H1 (cell line): ENCODE measurements at regions not wholly inside any gene's neighbourhood (a gene's known extent, or its start where the extent isn't known, plus 50 kb on each side); places are given as distances from the start of the nearest gene placed in this dataset.
A peak's percentile ranks its signal among the peaks of the same experiment; 100 is the strongest.

Experiments
- CTCF ChIA-PET: fragments of 300-600 bp; sonication (Branson Sonifier 250); formaldehyde crosslinking; loops from one replicate; lab custom pipeline; 2021; ENCODE audit not compliant: partially characterized antibody; lab: Charles Lee
- POLR2A ChIA-PET: fragments of 300-600 bp; sonication (Branson Sonifier 250); formaldehyde crosslinking; loops from one replicate; lab custom pipeline; 2021; ENCODE audit warnings: inconsistent platforms; ENCODE audit not compliant: partially characterized antibody; lab: Charles Lee
- DNase-seq, 2 experiments: peaks; one replicate each; pipeline versions ENCODE4 v3.0.0 to v3.0.0-alpha.2; 2010 to 2022; ENCODE audit warnings: low spot score in 2 of 2, low read depth in 1 of 2, mixed read lengths in 1 of 2
- FAIRE-seq: peaks from 2 replicates; lab custom pipeline; 2011; peaks lifted over from hg19 to GRCh38; lab: Jason Lieb, UNC
- H2AFZ ChIP-seq: 2 replicates; pipeline ENCODE4 v1.8.1; 2012; ENCODE audit warnings: low read length, inconsistent platforms
- H2AK5ac ChIP-seq: 2 replicates; pipeline ENCODE4 v1.6.1; 2013; ENCODE audit warnings: low read depth, low read length
- H2BK120ac ChIP-seq: replicated peaks from 2 replicates; pipeline ENCODE3; 2013; ENCODE audit warnings: low read depth, low read length, inconsistent platforms
- H2BK12ac ChIP-seq: 2 replicates; pipeline ENCODE4 v1.6.1; 2013; ENCODE audit warnings: low read depth, low read length
- H2BK15ac ChIP-seq: 2 replicates; pipeline ENCODE4 v1.6.1; 2013; ENCODE audit warnings: low read length
- H2BK20ac ChIP-seq: 2 replicates; pipeline ENCODE4 v1.6.1; 2013; ENCODE audit warnings: low read length
- H2BK5ac ChIP-seq: 2 replicates; pipeline ENCODE4 v1.6.1; 2013; ENCODE audit warnings: low read depth, low read length
- H3K14ac ChIP-seq: 2 replicates; pipeline ENCODE4 v1.6.1; 2013; ENCODE audit warnings: inconsistent platforms; ENCODE audit not compliant: insufficient read length
- H3K18ac ChIP-seq: 2 replicates; pipeline ENCODE4 v1.6.1; 2013; ENCODE audit warnings: low read length; ENCODE audit errors: extremely low read depth
- H3K23ac ChIP-seq: 2 replicates; pipeline ENCODE4 v1.6.1; 2013; ENCODE audit warnings: inconsistent platforms; ENCODE audit not compliant: insufficient read length
- H3K23me2 ChIP-seq: 2 replicates; pipeline ENCODE4 v1.6.1; 2013; ENCODE audit warnings: low read depth, low read length
- H3K27ac ChIP-seq: 2 replicates; pipeline ENCODE4 v1.6.1; 2011; ENCODE audit warnings: low read depth, low read length, inconsistent platforms
- H3K27me3 ChIP-seq, 4 experiments: replicated peaks in 1 of 4; 1 replicate in 1 of 4; 2 replicates in 3 of 4; pipeline versions ENCODE4 v1.6.1 to v1.8.1; 2011 to 2013; ENCODE audit warnings: low read length in 3 of 4, mild to moderate bottlenecking in 3 of 4, inconsistent platforms in 2 of 4, mixed read lengths in 2 of 4, moderate library complexity in 1 of 4; ENCODE audit not compliant: control insufficient read depth in 3 of 4, insufficient read depth in 3 of 4; ENCODE audit errors: extremely low read depth in 1 of 4
- H3K36me3 ChIP-seq, 4 experiments: 2 replicates each; pipeline versions ENCODE4 v1.6.1 to v1.8.1; 2011 to 2013; ENCODE audit warnings: mild to moderate bottlenecking in 4 of 4, low read length in 3 of 4, moderate library complexity in 2 of 4, control low read depth in 1 of 4, inconsistent platforms in 1 of 4; ENCODE audit not compliant: insufficient read depth in 4 of 4, control insufficient read depth in 2 of 4
- H3K4ac ChIP-seq: replicated peaks from 2 replicates; pipeline ENCODE3; 2013; ENCODE audit warnings: low read length, low read depth, mixed read lengths, inconsistent platforms; ENCODE audit not compliant: insufficient read length
- H3K4me1 ChIP-seq, 4 experiments: replicated peaks in 1 of 4; 1 replicate in 1 of 4; 2 replicates in 3 of 4; pipeline versions ENCODE4 v1.6.1 to v1.8.1; 2011 to 2013; ENCODE audit warnings: low read length in 3 of 4, inconsistent platforms in 2 of 4, mixed read lengths in 1 of 4; ENCODE audit not compliant: insufficient read depth in 4 of 4, control insufficient read depth in 3 of 4
- H3K4me2 ChIP-seq, 2 experiments: 2 replicates each; pipeline versions ENCODE4 v1.6.1 to v1.8.1; 2011 to 2013; ENCODE audit warnings: low read depth in 2 of 2, low read length in 2 of 2, control low read depth in 1 of 2, inconsistent platforms in 1 of 2, mild to moderate bottlenecking in 1 of 2; ENCODE audit not compliant: insufficient read depth in 1 of 2
- H3K4me3 ChIP-seq, 4 experiments: fragments of 200-600, 300-600 bp in 1 of 4; sonication (generic), shearing (Covaris generic), sonication (Bioruptor Twin) in 1 of 4; 2 replicates each; pipeline versions ENCODE4 v1.5.1 to v1.8.1; 2011 to 2016; ENCODE audit warnings: low read length in 4 of 4, low read depth in 3 of 4, control low read depth in 2 of 4, inconsistent platforms in 2 of 4, mild to moderate bottlenecking in 2 of 4, mixed read lengths in 1 of 4, moderate library complexity in 1 of 4; ENCODE audit not compliant: insufficient read depth in 2 of 4; ENCODE audit errors: extremely low read depth in 1 of 4
- H3K56ac ChIP-seq: replicated peaks from 2 replicates; pipeline ENCODE3; 2013; ENCODE audit warnings: low read depth, mild to moderate bottlenecking, mixed read lengths, low read length, inconsistent platforms; ENCODE audit not compliant: insufficient read length
- H3K79me1 ChIP-seq: 2 replicates; pipeline ENCODE4 v1.6.1; 2013; ENCODE audit warnings: low read depth, low read length, control low read depth
- H3K79me2 ChIP-seq, 2 experiments: 2 replicates each; pipeline versions ENCODE4 v1.6.1 to v1.8.1; 2012 to 2013; ENCODE audit warnings: low read length in 2 of 2, mild to moderate bottlenecking in 2 of 2, inconsistent platforms in 1 of 2; ENCODE audit not compliant: insufficient read depth in 2 of 2, control insufficient read depth in 1 of 2
- H3K9ac ChIP-seq, 4 experiments: replicated peaks in 1 of 4; 1 replicate in 1 of 4; 2 replicates in 3 of 4; pipeline versions ENCODE4 v1.6.1 to v1.8.1; 2011 to 2013; ENCODE audit warnings: low read depth in 3 of 4, low read length in 3 of 4, control low read depth in 2 of 4, mild to moderate bottlenecking in 2 of 4, moderate library complexity in 2 of 4, inconsistent platforms in 1 of 4; ENCODE audit errors: extremely low read depth in 1 of 4
- H3K9me3 ChIP-seq, 2 experiments: 2 replicates each; pipeline versions ENCODE4 v1.6.1 to v1.8.1; 2012 to 2013; ENCODE audit warnings: mild to moderate bottlenecking in 2 of 2, moderate library complexity in 2 of 2, control low read depth in 1 of 2, inconsistent platforms in 1 of 2, low read depth in 1 of 2, low read length in 1 of 2, mixed read lengths in 1 of 2; ENCODE audit not compliant: insufficient read depth in 2 of 2
- H4K20me1 ChIP-seq, 2 experiments: replicated peaks in 1 of 2; 2 replicates each; pipeline versions ENCODE3 to v1.8.1; 2011 to 2013; ENCODE audit warnings: inconsistent platforms in 2 of 2, low read length in 2 of 2, mild to moderate bottlenecking in 1 of 2; ENCODE audit not compliant: insufficient read depth in 2 of 2, control insufficient read depth in 1 of 2
- H4K5ac ChIP-seq: 2 replicates; pipeline ENCODE4 v1.6.1; 2013; ENCODE audit warnings: low read length, low read depth, mixed read lengths, inconsistent platforms; ENCODE audit not compliant: insufficient read length
- H4K8ac ChIP-seq: 2 replicates; pipeline ENCODE4 v1.8.0; 2013; ENCODE audit warnings: mild to moderate bottlenecking, moderate library complexity, low read length, inconsistent platforms; ENCODE audit not compliant: insufficient read depth; ENCODE audit errors: extremely low read depth
- H4K91ac ChIP-seq: replicated peaks from 2 replicates; pipeline ENCODE3; 2013; ENCODE audit warnings: low read length, mixed read lengths, inconsistent platforms; ENCODE audit not compliant: insufficient read length
- CTBP2 ChIP-seq: IDR thresholded peaks from 2 replicates; pipeline ENCODE4 v1.7.0; 2011; ENCODE audit warnings: borderline replicate concordance, mild to moderate bottlenecking, moderate library complexity, mixed read lengths, low read length; ENCODE audit not compliant: insufficient read depth, insufficient read length
- GTF2F1 ChIP-seq: IDR thresholded peaks from 2 replicates; pipeline ENCODE4 v1.6.1; 2012; ENCODE audit warnings: low read depth, low read length, improper control_type of control experiment, borderline replicate concordance
- MAFK ChIP-seq: IDR thresholded peaks from 2 replicates; pipeline ENCODE4 v1.6.1; 2012; ENCODE audit warnings: low read depth, mild to moderate bottlenecking, improper control_type of control experiment, low read length
- NRF1 ChIP-seq: IDR thresholded peaks from 2 replicates; pipeline ENCODE4 v1.6.1; 2011; ENCODE audit warnings: mild to moderate bottlenecking, low read depth, low read length, improper control_type of control experiment
- RXRA ChIP-seq: IDR thresholded peaks from 2 replicates; pipeline ENCODE4 v1.6.1; 2011; ENCODE audit warnings: low read depth, mild to moderate bottlenecking, low read length, moderate library complexity; ENCODE audit not compliant: insufficient read depth
- SIN3A ChIP-seq, 2 experiments: IDR thresholded peaks in 1 of 2; conservative IDR thresholded peaks in 1 of 2; 2 replicates each; pipeline ENCODE4 v1.6.1; 2011 to 2012; ENCODE audit warnings: low read length in 2 of 2, improper control_type of control experiment in 1 of 2, low read depth in 1 of 2, mild to moderate bottlenecking in 1 of 2
- SIX5 ChIP-seq: IDR thresholded peaks from 2 replicates; pipeline ENCODE4 v1.6.1; 2011; ENCODE audit warnings: mild to moderate bottlenecking, low read depth, low read length
- TCF12 ChIP-seq: IDR thresholded peaks from 2 replicates; pipeline ENCODE4 v1.6.1; 2011; ENCODE audit warnings: low read depth, mild to moderate bottlenecking, low read length
- WGBS, 2 experiments: shearing (Covaris generic) in 1 of 2; methylation state at CpG; one replicate each; pipeline versions ENCODE4 v1.1.6 to v1.1.7; 2013 to 2015; ENCODE audit warnings: low lambda C conversion rate in 2 of 2, mixed read lengths in 2 of 2, inconsistent platforms in 1 of 2, low coverage in 1 of 2, missing lambda C conversion rate in 1 of 2; ENCODE audit not compliant: insufficient replicate concordance in 2 of 2, insufficient coverage in 1 of 2, insufficient read length in 1 of 2; ENCODE audit errors: extremely low coverage in 1 of 2, missing lambda C conversion rate in 1 of 2; 5-methylcytosine and 5-hydroxymethylcytosine counted together

- H2AK5ac ChIP-seq, result no peak overlapping the region
- H3K79me1 ChIP-seq, result no peaks in the 10 kb centered on the region
- no peaks in the 10 kb centered on the region for H3K79me2 ChIP-seq
- no peak overlapping the region for H2BK120ac ChIP-seq
- no peak overlapping the region for H3K56ac ChIP-seq
- H3K23ac ChIP-seq, result no peak overlapping the region
- H2BK20ac ChIP-seq, result no peak overlapping the region
- no peak for DNase-seq
- 0 out of 4 replicates have a peak, but pooled peaks cover 4 to 5% of the 10 kb centered on the region in 2 experiments for H3K9me3 ChIP-seq
- no peaks in the 10 kb centered on the region for H4K20me1 ChIP-seq
- FAIRE-seq, result no peak
- H2BK15ac ChIP-seq, result no peak overlapping the region
- H3K14ac ChIP-seq, result no peak overlapping the region
- no peak overlapping the region for H4K91ac ChIP-seq
- H4K8ac ChIP-seq, result no peak overlapping the region
- H3K27ac ChIP-seq, result no peak overlapping the region
- no peak overlapping the region for H3K4me3 ChIP-seq
- TF ChIP-seq MAFK (no peak), GTF2F1 (no peak), SIN3A (conservative IDR thresholded peaks at IDR 0.05 in 1 of 2, IDR thresholded peaks at IDR 0.05 in 1 of 2; ENCODE audit: low read depth in 1 of 2, low read length in 2 of 2) (no peak), RXRA (no peak), NRF1 (no peak), TCF12 (no peak), SIX5 (no peak), CTBP2 (no peak)
- ChIA-PET POLR2A (no interaction called here), CTCF (no interaction called here)
- H3K4me2 ChIP-seq, result no peak overlapping the region
- H3K4ac ChIP-seq, result no peak overlapping the region
- 67% methylated on average over 1 of the region's 1 CpG; no CpG with 5 or more reads in 1 of the 2 experiments for WGBS, 2 experiments
- H2AFZ ChIP-seq, result 0 out of 2 replicates have a peak overlapping the region, but pooled peaks have one; percentile 28
- H2BK5ac ChIP-seq, result no peak overlapping the region
- H3K23me2 ChIP-seq, result no peaks in the 10 kb centered on the region; the same call in 1 of the 2 replicates
- peaks cover 0 to 4% (median 1%) of the 10 kb centered on the region in 4 experiments; a peak in 2 of 8 replicates for H3K36me3 ChIP-seq
- no peak overlapping the region for H4K5ac ChIP-seq
- no peaks in the 10 kb centered on the region for H3K27me3 ChIP-seq
- H3K9ac ChIP-seq, result no peak overlapping the region
- H3K4me1 ChIP-seq, result peaks cover 0 to 4% (median 0%) of the 10 kb centered on the region in 4 experiments; a peak in 1 of 7 replicates
- no peak overlapping the region for H3K18ac ChIP-seq
- no peak overlapping the region for H2BK12ac ChIP-seq
Observed at GRCh38 chr7:109226699-109227098, 657.0 kb downstream of the DNAJB9 start.
